ENCODE measurements at regions not wholly inside any gene's neighbourhood (a gene's known extent, or its start where the extent isn't known, plus 50 kb on each side); places are given as distances from the start of the nearest gene placed in this dataset.

- Histone ChIP-seq H3K4me1 (no peaks in the 10 kb centered on the region), H3K36me3 (no peaks in the 10 kb centered on the region), H3K27me3 (no peaks in the 10 kb centered on the region), H3K4me3 (no peak overlapping the region), H3K27ac (no peak overlapping the region), H3K9me3 (no peaks in the 10 kb centered on the region)
- intact Hi-C loops (cut with DNase I): no loop called here
- no peak for TF ChIP-seq CTCF (IDR thresholded peaks at IDR 0.05)
- no peak for DNase-seq
- no peak for ATAC-seq
Measured at GRCh38 chr5:102010644-102011043, 285.4 kb downstream of the SLCO4C1 start.

GRCh38 chr5:101997235-101997634 lies 298.8 kb downstream of the SLCO4C1 start:
- Histone ChIP-seq H3K27me3 (no peaks in the 10 kb centered on the region), H3K4me1 (no peaks in the 10 kb centered on the region), H3K4me3 (no peak overlapping the region), H3K36me3 (no peaks in the 10 kb centered on the region), H3K27ac (no peak overlapping the region), H3K9me3 (no peaks in the 10 kb centered on the region)
- intact Hi-C loops (cut with DNase I): no loop called here
- ATAC-seq: no peak
- no peak for TF ChIP-seq CTCF (IDR thresholded peaks at IDR 0.05)
- DNase-seq: no peak

- H3K9me3 ChIP-seq: no peaks in the 10 kb centered on the region
- H3K4me1 ChIP-seq: no peaks in the 10 kb centered on the region
- DNase-seq (no peak), ATAC-seq (peak; percentile 58)
- intact Hi-C loops (cut with DNase I): no loop called here
- TF ChIP-seq CTCF (IDR thresholded peaks at IDR 0.05): no peak
- no peak overlapping the region for H3K27ac ChIP-seq
- H3K4me3 ChIP-seq: no peak overlapping the region
- H3K36me3 ChIP-seq: no peaks in the 10 kb centered on the region
- no peaks in the 10 kb centered on the region for H3K27me3 ChIP-seq
Measured at GRCh38 chr5:101995585-101995984, 300.5 kb downstream of the SLCO4C1 start.

GRCh38 chr5:101991486-101991885 lies 304.6 kb downstream of the SLCO4C1 start:
- no peaks in the 10 kb centered on the region for H3K36me3 ChIP-seq
- H3K4me1 ChIP-seq: no peaks in the 10 kb centered on the region
- TF ChIP-seq CTCF (IDR thresholded peaks at IDR 0.05): no peak
- DNase-seq (no peak), ATAC-seq (no peak)
- no peak overlapping the region for H3K27ac ChIP-seq
- H3K27me3 ChIP-seq: no peaks in the 10 kb centered on the region
- H3K4me3 ChIP-seq: no peak overlapping the region
- intact Hi-C loops (cut with DNase I): no loop called here
- H3K9me3 ChIP-seq: no peaks in the 10 kb centered on the region

GRCh38 chr5:101989659-101990058 lies 306.4 kb downstream of the SLCO4C1 start:
- Histone ChIP-seq H3K27ac (no peak overlapping the region), H3K4me1 (no peaks in the 10 kb centered on the region), H3K9me3 (no peaks in the 10 kb centered on the region), H3K27me3 (no peaks in the 10 kb centered on the region), H3K36me3 (no peaks in the 10 kb centered on the region), H3K4me3 (no peak overlapping the region)
- intact Hi-C loops (cut with DNase I): no loop called here
- no peak for TF ChIP-seq CTCF (IDR thresholded peaks at IDR 0.05)
- no peak for DNase-seq
- ATAC-seq: no peak

- H3K9me3 ChIP-seq: no peaks in the 10 kb centered on the region
- intact Hi-C loops (cut with DNase I): no loop called here
- ATAC-seq (peak; percentile 82), DNase-seq (no peak)
- no peak overlapping the region for H3K27ac ChIP-seq
- no peaks in the 10 kb centered on the region for H3K4me1 ChIP-seq
- H3K27me3 ChIP-seq: no peaks in the 10 kb centered on the region
- no peak overlapping the region for H3K4me3 ChIP-seq
- H3K36me3 ChIP-seq: no peaks in the 10 kb centered on the region
- TF ChIP-seq CTCF (IDR thresholded peaks at IDR 0.05): peak; percentile 61
Measured at GRCh38 chr5:101977729-101978345, 318.2 kb downstream of the SLCO4C1 start.
